Neuronal stem cell (in vitro differentiated cells): ENCODE measurements at regions not wholly inside any gene's neighbourhood (a gene's known extent, or its start where the extent isn't known, plus 50 kb on each side); places are given as distances from the start of the nearest gene placed in this dataset.

Source experiments
- DNase-seq: peaks from one replicate; pipeline ENCODE4 v3.0.0-alpha.2; 2013; ENCODE audit warnings: low spot score
- H2AFZ ChIP-seq: one replicate; pipeline ENCODE4 v1.6.1; 2013; ENCODE audit warnings: mild to moderate bottlenecking, low read length, inconsistent platforms
- H2AK5ac ChIP-seq: 2 replicates; pipeline ENCODE4 v1.6.1; 2013; ENCODE audit warnings: low read depth, mild to moderate bottlenecking, inconsistent platforms, low read length, moderate library complexity, mixed read lengths
- H2BK120ac ChIP-seq: 2 replicates; pipeline ENCODE4 v1.6.1; 2013; ENCODE audit warnings: low read depth, mild to moderate bottlenecking, inconsistent platforms, low read length, moderate library complexity, mixed read lengths
- H2BK12ac ChIP-seq: one replicate; pipeline ENCODE4 v1.6.1; 2013; ENCODE audit warnings: low read length, inconsistent platforms
- H2BK15ac ChIP-seq: 2 replicates; pipeline ENCODE4 v1.6.1; 2013; ENCODE audit warnings: mild to moderate bottlenecking, low read length, inconsistent platforms, mixed read lengths
- H2BK5ac ChIP-seq: one replicate; pipeline ENCODE4 v1.6.1; 2013; ENCODE audit warnings: inconsistent platforms, mild to moderate bottlenecking, low read length, moderate library complexity
- H3K14ac ChIP-seq: one replicate; pipeline ENCODE4 v1.6.1; 2013; ENCODE audit warnings: low read length, inconsistent platforms
- H3K18ac ChIP-seq: 2 replicates; pipeline ENCODE4 v1.6.1; 2013; ENCODE audit warnings: low read length, inconsistent platforms
- H3K23ac ChIP-seq: 2 replicates; pipeline ENCODE4 v1.6.1; 2013; ENCODE audit warnings: low read depth, mild to moderate bottlenecking, mixed read lengths, low read length, inconsistent platforms; ENCODE audit not compliant: poor library complexity
- H3K27ac ChIP-seq: replicated peaks from 3 replicates; pipeline ENCODE4 v1.5.1; 2013; ENCODE audit warnings: low read length, inconsistent platforms
- H3K27me3 ChIP-seq, 3 experiments: 2 replicates each; pipeline ENCODE4 v1.6.1; 2013; ENCODE audit warnings: low read length in 3 of 3, mild to moderate bottlenecking in 2 of 3, inconsistent platforms in 1 of 3, low read depth in 1 of 3, mixed read lengths in 1 of 3, moderate library complexity in 1 of 3; ENCODE audit not compliant: control insufficient read depth in 3 of 3, insufficient read depth in 3 of 3
- H3K36me3 ChIP-seq, 2 donors: replicated peaks in 1 of 2; 2 replicates each; pipeline ENCODE4 v1.6.1; 2013; ENCODE audit warnings: low read length in 2 of 2; ENCODE audit not compliant: control insufficient read depth in 2 of 2, insufficient read depth in 2 of 2
- H3K4ac ChIP-seq: 2 replicates; pipeline ENCODE4 v1.6.1; 2013; ENCODE audit warnings: inconsistent platforms, mild to moderate bottlenecking, low read length, moderate library complexity
- H3K4me1 ChIP-seq, 2 donors: 1 replicate in 1 of 2; 2 replicates in 1 of 2; pipeline ENCODE4 v1.6.1; 2013; ENCODE audit warnings: low read length in 2 of 2, low read depth in 1 of 2; ENCODE audit not compliant: control insufficient read depth in 2 of 2, insufficient read depth in 1 of 2
- H3K4me2 ChIP-seq: one replicate; pipeline ENCODE4 v1.6.1; 2013; ENCODE audit warnings: mild to moderate bottlenecking, low read length, inconsistent platforms; ENCODE audit not compliant: insufficient read depth, poor library complexity, severe bottlenecking
- H3K4me3 ChIP-seq, 2 donors: 2 replicates each; pipeline ENCODE4 v1.5.1; 2013; ENCODE audit warnings: low read length in 2 of 2, mild to moderate bottlenecking in 2 of 2, inconsistent platforms in 1 of 2, moderate library complexity in 1 of 2
- H3K79me1 ChIP-seq: one replicate; pipeline ENCODE4 v1.6.1; 2013; ENCODE audit warnings: low read depth, mild to moderate bottlenecking, inconsistent platforms, low read length, moderate library complexity
- H3K9ac ChIP-seq: one replicate; pipeline ENCODE4 v1.6.1; 2013; ENCODE audit warnings: mild to moderate bottlenecking, low read depth, low read length, inconsistent platforms; ENCODE audit not compliant: poor library complexity
- H3K9me3 ChIP-seq, 2 donors: replicated peaks in 1 of 2; 2 replicates each; pipeline versions ENCODE3 to v1.6.1; 2013; ENCODE audit warnings: low read length in 2 of 2, mild to moderate bottlenecking in 2 of 2, inconsistent platforms in 1 of 2, low read depth in 1 of 2, mixed read lengths in 1 of 2, moderate library complexity in 1 of 2; ENCODE audit not compliant: control insufficient read depth in 2 of 2, insufficient read depth in 1 of 2
- H4K8ac ChIP-seq: one replicate; pipeline ENCODE4 v1.6.1; 2013; ENCODE audit warnings: low read depth, mild to moderate bottlenecking, inconsistent platforms, low read length, moderate library complexity
- H4K91ac ChIP-seq: one replicate; pipeline ENCODE4 v1.6.1; 2013; ENCODE audit warnings: low read length, low read depth, mild to moderate bottlenecking, inconsistent platforms; ENCODE audit not compliant: poor library complexity
- WGBS, 2 donors: extraction: QIAGEN DNeasy Blood & Tissue Kit; methylation state at CpG; one replicate each; pipeline ENCODE4 v1.1.7; 2013; ENCODE audit warnings: missing lambda C conversion rate in 2 of 2, mixed read lengths in 1 of 2; ENCODE audit not compliant: insufficient read length in 2 of 2, insufficient replicate concordance in 1 of 2; ENCODE audit errors: extremely low coverage in 2 of 2; 5-methylcytosine and 5-hydroxymethylcytosine counted together

GRCh38 chr11:31883435-31883834 is 72.3 kb upstream of the PAX6 start:
- WGBS, 2 donors = no CpG with 5 or more reads among the region's 3 CpGs
- no peaks in the 10 kb centered on the region for H3K9me3 ChIP-seq
- H3K4me2 ChIP-seq = no peak overlapping the region
- no peak overlapping the region for H2BK120ac ChIP-seq
- peak overlapping the region; percentile 89 for H2AFZ ChIP-seq
- peaks cover 3 to 11% of the 10 kb centered on the region in 2 donors for H3K4me1 ChIP-seq
- no peak overlapping the region for H2BK15ac ChIP-seq
- H3K79me1 ChIP-seq = no peaks in the 10 kb centered on the region
- no peak overlapping the region for H2BK12ac ChIP-seq
- H3K23ac ChIP-seq = no peak overlapping the region
- H4K91ac ChIP-seq = no peak overlapping the region
- no peak for DNase-seq
- no peak overlapping the region for H4K8ac ChIP-seq
- no peak overlapping the region for H3K4ac ChIP-seq
- H3K9ac ChIP-seq = no peak overlapping the region
- H3K4me3 ChIP-seq = no peak overlapping the region
- no peaks in the 10 kb centered on the region for H3K27me3 ChIP-seq
- H3K27ac ChIP-seq = no peak overlapping the region
- no peak overlapping the region for H2BK5ac ChIP-seq
- H3K18ac ChIP-seq = no peak overlapping the region
- no peak overlapping the region for H3K14ac ChIP-seq
- no peak overlapping the region for H2AK5ac ChIP-seq
- no peaks in the 10 kb centered on the region for H3K36me3 ChIP-seq

- no peak overlapping the region for H3K27ac ChIP-seq
- H3K4ac ChIP-seq = no peak overlapping the region
Measured at GRCh38 chr11:31882951-31883392, 71.8 kb upstream of the PAX6 start.

GRCh38 chr11:31881825-31882224 is 70.7 kb upstream of the PAX6 start:
- Histone ChIP-seq H3K14ac (no peak overlapping the region), H3K9me3 (no peaks in the 10 kb centered on the region), H2BK15ac (no peak overlapping the region), H3K4me3 (no peak overlapping the region), H2BK12ac (no peak overlapping the region), H3K79me1 (no peaks in the 10 kb centered on the region), H2BK5ac (no peak overlapping the region), H3K4me1 (peaks cover 5 to 17% of the 10 kb centered on the region in 2 donors), H3K27ac (no peak overlapping the region), H2AFZ (no peak overlapping the region), H3K27me3 (no peaks in the 10 kb centered on the region), H3K18ac (no peak overlapping the region), H2BK120ac (no peak overlapping the region), H3K23ac (no peak overlapping the region), H3K36me3 (no peaks in the 10 kb centered on the region), H4K91ac (no peak overlapping the region), H3K4ac (no peak overlapping the region), H4K8ac (no peak overlapping the region), H3K4me2 (no peak overlapping the region), H2AK5ac (no peak overlapping the region), H3K9ac (no peak overlapping the region)
- no peak for DNase-seq
- no CpG with 5 or more reads among the region's 2 CpGs for WGBS, 2 donors

More at GRCh38 chr11:31882951-31883392, 71.8 kb upstream of the PAX6 start:
- Histone ChIP-seq H3K27me3 (no peaks in the 10 kb centered on the region), H3K79me1 (no peaks in the 10 kb centered on the region), H3K14ac (no peak overlapping the region), H3K4me2 (no peak overlapping the region), H2BK120ac (no peak overlapping the region), H4K91ac (no peak overlapping the region), H3K9ac (no peak overlapping the region), H3K9me3 (no peaks in the 10 kb centered on the region), H3K4me1 (peaks cover 3 to 11% of the 10 kb centered on the region in 2 donors), H3K23ac (no peak overlapping the region), H3K36me3 (no peaks in the 10 kb centered on the region), H4K8ac (no peak overlapping the region), H3K18ac (no peak overlapping the region), H2BK12ac (no peak overlapping the region), H2BK15ac (no peak overlapping the region), H2BK5ac (no peak overlapping the region), H2AK5ac (no peak overlapping the region), H3K4me3 (no peak overlapping the region), H2AFZ (peak overlapping the region; percentile 89)
- DNase-seq = peak; percentile 23
- no CpG with 5 or more reads among the region's 5 CpGs for WGBS, 2 donors

- Histone ChIP-seq H3K23ac (no peak overlapping the region), H3K36me3 (no peaks in the 10 kb centered on the region), H3K27ac (no peak overlapping the region)
Measured at GRCh38 chr11:31879681-31880080, 68.6 kb upstream of the PAX6 start.

More at GRCh38 chr11:31879681-31880080, 68.6 kb upstream of the PAX6 start:
- Histone ChIP-seq H2BK120ac (no peak overlapping the region), H3K79me1 (no peaks in the 10 kb centered on the region), H2BK12ac (no peak overlapping the region), H3K4me3 (no peak overlapping the region), H4K8ac (no peak overlapping the region), H4K91ac (no peak overlapping the region), H3K4ac (no peak overlapping the region), H3K27me3 (no peaks in the 10 kb centered on the region), H3K4me1 (peaks cover 20 to 34% of the 10 kb centered on the region in 2 donors), H3K14ac (no peak overlapping the region), H2BK5ac (no peak overlapping the region), H2AK5ac (no peak overlapping the region), H3K4me2 (no peak overlapping the region), H3K18ac (no peak overlapping the region), H3K9ac (no peak overlapping the region), H3K9me3 (no peaks in the 10 kb centered on the region), H2AFZ (no peak overlapping the region), H2BK15ac (no peak overlapping the region)
- DNase-seq = no peak
- no CpG with 5 or more reads among the region's 2 CpGs for WGBS, 2 donors
